Eye (tissue), 1 donor: ENCODE measurements at regions not wholly inside any gene's neighbourhood (a gene's known extent, or its start where the extent isn't known, plus 50 kb on each side); places are given as distances from the start of the nearest gene placed in this dataset.
"Not testable (repeated sequence)": the region's sequence is repeated elsewhere in the genome, so short reads cannot be mapped to it uniquely, and the experiment has no call there.

Experiments used
- DNase-seq: peaks from one replicate; pipeline ENCODE4 v3.0.0-alpha.2; 2015

DNA sequence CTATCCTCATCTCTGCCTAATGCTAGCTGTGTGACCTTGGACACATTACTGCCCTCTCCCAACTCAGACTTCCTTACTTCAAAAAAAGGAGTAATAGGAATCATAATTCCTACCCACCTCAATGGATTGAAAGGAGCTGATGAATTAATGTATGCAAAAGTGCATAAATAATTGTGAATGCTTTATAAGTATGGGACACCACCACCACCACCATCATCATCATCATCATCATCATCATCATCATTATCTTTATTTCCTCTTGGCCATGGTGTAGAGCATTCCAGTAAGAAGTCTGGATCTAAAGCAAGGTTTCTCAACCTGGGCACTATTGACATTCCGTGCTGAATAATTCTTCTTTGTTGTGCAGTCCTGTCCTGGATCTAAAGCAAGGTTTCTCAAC lies 282.5 kb downstream of the MEX3B start:
- no peak for DNase-seq

- DNase-seq, result no peak
Measured at GRCh38 chr15:81760686-81761085, 285.1 kb downstream of the MEX3B start.

GRCh38 chr15:81758818-81759284 lies 287.0 kb downstream of the MEX3B start:
- DNase-seq, result no peak

DNA sequence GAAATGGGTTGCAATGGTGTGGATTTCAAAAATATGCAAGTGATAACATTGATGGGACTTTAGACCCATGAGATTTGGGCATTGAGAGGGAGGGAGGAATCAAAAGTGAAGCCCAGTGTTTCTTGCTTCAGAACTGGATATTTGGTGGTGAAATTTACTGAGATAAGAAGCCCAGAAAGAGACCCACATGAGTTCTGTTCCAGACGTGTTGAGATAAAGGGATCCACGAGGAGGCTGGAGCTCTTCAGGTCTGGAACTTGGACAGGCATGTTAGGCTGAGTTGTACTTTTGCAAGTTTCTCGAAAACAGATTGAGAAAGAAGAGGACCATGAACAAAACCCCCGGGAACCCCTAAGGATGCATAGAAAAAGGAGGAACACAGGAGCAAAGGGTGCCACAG lies 290.2 kb downstream of the MEX3B start:
- DNase-seq, result no peak

GRCh38 chr15:81754078-81754477 lies 291.7 kb downstream of the MEX3B start:
- no peak for DNase-seq

- DNase-seq, result no peak
Measured at GRCh38 chr15:81752974-81753373, 292.8 kb downstream of the MEX3B start.

DNA sequence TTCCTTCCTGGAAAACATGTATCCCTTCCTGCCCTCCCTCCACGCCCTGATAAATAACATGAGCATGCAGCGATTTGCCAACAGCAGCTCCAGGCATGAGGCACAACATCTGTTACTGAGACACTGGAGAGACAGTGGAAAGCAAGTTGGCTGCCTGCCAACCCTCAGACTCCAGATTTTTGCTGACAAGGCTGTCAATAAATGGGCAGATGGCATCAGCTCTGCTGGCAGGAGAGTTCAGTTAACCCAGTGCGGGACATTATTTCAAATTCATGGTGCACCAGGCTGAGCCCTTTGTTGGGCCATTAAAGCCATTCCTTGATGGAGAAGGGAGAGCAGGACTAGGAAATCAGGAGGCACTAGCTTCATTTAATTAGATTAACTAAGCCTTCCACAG lies 293.3 kb downstream of the MEX3B start:
- DNase-seq, result peak; percentile 93

DNA sequence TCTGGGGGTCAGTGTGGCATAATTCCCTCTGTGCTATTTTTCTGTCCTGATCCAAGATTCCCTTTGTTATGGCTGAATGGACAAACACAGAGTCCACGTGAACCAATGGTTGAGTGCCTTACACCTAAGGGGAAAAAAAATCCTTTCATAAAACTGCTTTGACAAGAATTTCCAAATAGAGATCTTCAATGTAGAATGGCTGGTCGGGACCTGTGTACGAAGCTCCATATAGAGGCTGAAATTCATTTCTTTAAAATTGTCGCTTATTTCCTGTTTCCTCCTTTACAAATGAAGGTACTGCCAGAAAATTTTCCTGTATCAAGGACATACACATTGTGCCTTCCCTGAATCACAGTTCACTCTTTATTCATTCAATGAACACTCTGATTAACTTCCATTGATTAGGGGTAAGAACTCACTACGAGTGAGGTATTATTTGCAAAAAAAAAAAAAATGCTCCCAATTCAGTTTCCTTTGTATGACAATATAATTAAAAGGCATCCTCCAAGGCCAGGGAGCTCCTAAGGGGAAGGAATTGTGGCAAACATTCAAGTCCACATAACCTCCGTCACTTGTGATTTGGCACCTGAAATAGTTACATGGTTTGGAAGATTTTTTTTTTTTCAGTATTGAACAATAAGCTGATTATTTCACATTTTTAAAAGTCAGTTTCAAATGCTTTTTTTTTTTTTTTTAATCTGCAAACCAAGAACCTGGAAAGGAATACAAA lies 293.8 kb downstream of the MEX3B start:
- DNase-seq, result peak; percentile 37

- no peak for DNase-seq
Measured at GRCh38 chr15:81751256-81751655, 294.6 kb downstream of the MEX3B start.

DNA sequence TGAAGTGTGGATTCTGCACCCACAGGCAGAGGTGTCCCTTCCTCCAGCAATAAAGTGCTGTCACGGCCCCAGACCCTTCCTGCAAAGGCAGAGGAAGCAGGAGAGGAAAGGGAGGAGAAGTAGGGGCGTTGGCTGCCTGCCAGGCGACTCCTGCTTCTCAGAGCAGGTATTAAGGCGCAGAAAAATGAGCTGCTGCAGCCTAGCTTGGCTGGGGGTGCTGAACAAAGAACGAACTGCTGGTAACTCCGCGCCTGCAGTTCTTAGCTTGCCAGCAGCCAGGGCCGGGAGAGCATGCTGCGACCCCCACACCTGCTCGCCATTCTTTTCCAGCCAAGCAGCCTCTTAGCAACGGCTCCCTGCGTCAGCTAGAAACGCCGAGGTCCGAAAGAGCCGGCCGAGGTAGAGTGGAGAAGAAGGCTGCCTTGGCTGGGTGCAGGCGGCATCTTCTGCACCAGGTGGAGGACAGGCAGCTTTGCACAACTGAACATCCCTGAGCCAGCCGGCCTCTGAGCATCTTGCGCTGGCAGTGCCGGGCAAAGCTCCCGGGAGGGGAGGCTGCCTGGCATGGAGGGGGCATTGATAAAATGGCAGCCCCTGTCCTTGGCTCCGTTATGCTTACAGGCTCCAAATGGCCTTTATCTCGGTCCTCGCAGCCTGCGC lies 296.0 kb downstream of the MEX3B start:
- peak; percentile 34 for DNase-seq

- no peak for DNase-seq
Measured at GRCh38 chr15:81747482-81747881, 298.3 kb downstream of the MEX3B start.

- DNase-seq, result no peak
Measured at GRCh38 chr15:81747026-81747425, 298.8 kb downstream of the MEX3B start.

DNA sequence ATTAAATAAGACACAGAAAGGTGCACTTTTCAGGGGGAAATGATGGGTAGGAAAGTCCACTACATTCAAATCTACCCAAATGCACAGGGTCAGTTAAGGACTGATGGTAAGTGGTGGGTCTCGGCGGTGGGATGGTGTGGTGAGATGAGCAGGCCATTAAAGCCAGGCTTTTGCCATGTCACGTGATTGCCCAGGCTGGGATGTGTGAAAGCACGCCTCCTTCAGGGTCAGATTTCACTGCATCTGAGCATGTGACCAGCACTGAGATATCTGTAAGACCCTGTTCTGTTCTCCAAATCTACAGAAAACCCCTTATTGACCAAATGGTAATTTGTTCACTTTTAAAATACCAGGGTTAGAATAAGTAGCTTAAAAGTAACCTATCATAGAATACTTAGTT lies 301.5 kb downstream of the MEX3B start:
- DNase-seq, result no peak

- DNase-seq, result no peak
Measured at GRCh38 chr15:81740416-81740815, 305.4 kb downstream of the MEX3B start.

DNA sequence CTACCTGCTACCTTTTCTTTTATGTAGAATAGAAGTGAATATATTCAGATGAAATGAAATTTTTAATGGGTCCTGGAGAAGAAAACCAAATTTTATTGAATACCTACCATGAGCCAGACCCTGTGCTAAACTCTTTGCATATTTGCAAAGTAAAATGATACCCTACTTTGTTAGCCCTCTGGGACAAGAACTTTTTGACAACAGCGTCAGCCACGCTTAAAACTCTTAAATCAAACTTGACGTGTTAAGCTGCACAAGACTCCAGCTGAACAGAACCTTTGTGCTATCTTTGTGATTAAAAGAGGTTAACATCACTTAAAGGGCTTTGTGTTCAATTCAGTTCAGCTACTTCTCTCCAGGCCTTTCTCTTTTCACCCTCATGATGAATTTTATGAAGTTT lies 316.5 kb downstream of the MEX3B start:
- no peak for DNase-seq

DNA sequence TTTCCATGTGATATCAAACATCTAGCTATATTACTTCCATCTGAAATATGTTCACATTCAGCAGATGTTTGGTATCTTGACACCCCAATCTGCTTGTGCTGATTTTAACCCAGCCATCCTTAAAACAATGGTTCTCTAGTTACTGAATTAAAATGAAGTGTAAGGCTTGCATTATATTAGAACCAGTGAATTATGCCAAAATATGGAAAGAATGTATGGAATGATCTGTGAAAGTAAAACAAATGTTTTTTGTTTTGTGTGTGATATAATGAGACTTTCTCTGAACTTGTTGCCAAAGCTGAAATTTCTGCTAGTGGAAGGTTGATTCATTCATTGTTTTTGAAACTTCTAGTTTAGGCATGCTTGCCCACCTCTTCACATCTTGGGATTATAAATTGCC lies 317.1 kb downstream of the MEX3B start:
- DNase-seq, result peak; percentile 44

- DNase-seq, result no peak
Measured at GRCh38 chr15:81725590-81725989, 320.2 kb downstream of the MEX3B start.

- no peak for DNase-seq
Measured at GRCh38 chr15:81724536-81724935, 321.3 kb downstream of the MEX3B start.

DNA sequence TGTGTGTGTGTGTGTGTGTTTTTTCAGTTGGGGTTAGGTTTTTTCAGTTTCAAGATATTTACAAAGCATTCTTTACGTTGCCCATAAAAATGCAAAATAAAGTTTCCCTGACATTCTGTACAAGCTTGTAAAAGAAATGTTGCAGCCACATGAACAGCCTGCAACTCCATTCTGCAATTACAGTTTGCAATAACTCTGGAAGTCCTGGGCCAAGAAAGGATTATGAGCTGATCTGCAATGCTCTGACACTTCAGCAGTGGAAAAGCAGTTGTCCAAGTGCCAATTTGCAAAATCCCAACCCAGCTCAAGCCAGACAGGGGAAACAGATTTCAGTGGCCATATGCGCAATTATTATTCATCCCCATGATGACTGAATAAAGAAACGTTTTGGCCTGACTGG lies 322.1 kb downstream of the MEX3B start:
- DNase-seq, result peak; percentile 79

GRCh38 chr15:81723113-81723651 lies 322.6 kb downstream of the MEX3B start:
- DNase-seq, result peak; percentile 56

DNA sequence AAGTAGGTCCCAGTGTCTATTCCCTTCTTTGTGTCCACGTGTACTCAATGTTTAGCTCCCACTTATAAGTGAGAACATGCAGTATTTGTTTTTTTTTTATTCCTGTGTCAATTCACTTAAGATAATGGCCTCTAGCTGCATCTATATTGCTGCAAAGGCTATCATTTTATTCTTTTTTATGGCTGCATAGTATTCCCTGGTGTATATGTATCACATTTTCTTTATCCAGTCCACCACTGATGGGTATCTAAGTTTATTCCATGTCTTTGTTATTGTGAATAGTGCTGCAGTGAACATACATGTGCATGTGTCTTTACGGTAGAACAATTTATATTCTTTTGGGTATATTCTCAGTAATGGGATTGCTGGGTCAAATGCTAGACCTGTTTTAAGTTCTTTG lies 329.4 kb downstream of the MEX3B start:
- not testable (repeated sequence) for DNase-seq

GRCh38 chr15:81710328-81710727 lies 335.5 kb downstream of the MEX3B start:
- no peak for DNase-seq

- DNase-seq, result peak; percentile 11
Measured at GRCh38 chr15:81706816-81707346, 332.9 kb upstream of the TMC3 start.

DNA sequence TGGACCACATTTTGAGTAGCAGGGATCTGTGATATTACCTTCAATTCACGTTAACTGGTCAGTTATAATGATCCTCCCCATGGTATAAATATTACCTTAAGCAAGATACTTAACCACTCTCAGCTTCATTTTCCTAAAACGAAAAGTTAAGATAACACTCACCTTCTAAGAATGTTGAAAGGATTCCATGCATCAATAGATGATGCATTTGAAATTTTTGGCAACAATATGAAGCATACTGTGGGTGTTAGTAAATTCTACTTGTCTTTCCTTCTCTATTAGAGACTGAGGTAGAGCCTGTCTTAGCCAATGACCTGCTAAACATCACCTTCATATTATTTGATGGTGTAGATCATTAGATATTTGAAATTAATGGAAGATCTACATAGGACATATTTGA lies 331.7 kb upstream of the TMC3 start:
- DNase-seq, result not testable (repeated sequence)
